MCF 10A (cell line): ENCODE measurements at regions not wholly inside any gene's neighbourhood (a gene's known extent, or its start where the extent isn't known, plus 50 kb on each side); places are given as distances from the start of the nearest gene placed in this dataset.
A peak's percentile ranks its signal among the peaks of the same experiment; 100 is the strongest.

Source experiments
- BruUV-seq: library from RNA; stranded (reverse); fragments of 400-500 nt; replicated peaks from 2 replicates; lab custom pipeline; 2021; lab: Mats Ljungman, UMichigan
- CTCF ChIA-PET: fragments of 300-600 bp; sonication (Branson Sonifier 250); formaldehyde crosslinking; extraction: SDS; loops from one replicate; lab custom pipeline; 2021; ENCODE audit warnings: antibody characterized with exemption, inconsistent platforms; lab: Yijun Ruan, JAX
- POLR2A ChIA-PET: fragments of 300-600, 350-650 bp; sonication (Branson Sonifier 250); formaldehyde crosslinking; extraction: SDS; loops from one replicate; lab custom pipeline; 2020; ENCODE audit warnings: antibody characterized with exemption, inconsistent platforms; lab: Yijun Ruan, JAX
- DNase-seq: peaks from one replicate; pipeline ENCODE4 v3.0.0-alpha.2; 2018; ENCODE audit not compliant: unreplicated experiment
- H3K27ac Mint-ChIP-seq: one replicate; pipeline ENCODE4 v1.8.0; 2022; ENCODE audit warnings: mild to moderate bottlenecking, low read depth, mixed read lengths; ENCODE audit not compliant: unreplicated experiment
- H3K27me3 Mint-ChIP-seq: one replicate; pipeline ENCODE4 v1.8.0; 2022; ENCODE audit warnings: mixed read lengths; ENCODE audit not compliant: insufficient read depth, unreplicated experiment
- H3K36me3 Mint-ChIP-seq: one replicate; pipeline ENCODE4 v1.8.0; 2022; ENCODE audit warnings: mild to moderate bottlenecking, moderate library complexity, mixed read lengths; ENCODE audit not compliant: insufficient read depth, unreplicated experiment
- H3K4me1 Mint-ChIP-seq: one replicate; pipeline ENCODE4 v1.8.0; 2022; ENCODE audit warnings: mixed read lengths; ENCODE audit not compliant: insufficient read depth, unreplicated experiment
- H3K4me3 Mint-ChIP-seq: one replicate; pipeline ENCODE4 v1.8.0; 2022; ENCODE audit warnings: mild to moderate bottlenecking, moderate library complexity, mixed read lengths; ENCODE audit not compliant: unreplicated experiment
- H3K9me3 Mint-ChIP-seq: one replicate; pipeline ENCODE4 v1.8.0; 2022; ENCODE audit warnings: mixed read lengths; ENCODE audit not compliant: unreplicated experiment
- intact Hi-C: fragments of 100-400 bp; cut with micrococcal nuclease; formaldehyde crosslinking; loops from 2 replicates; pipeline ENCODE4 v1.14.1; 2022
- TF ChIP-seq, protein P1 (sequence below): fragments of 200-600 bp; IDR thresholded peaks from one replicate; pipeline ENCODE4 v1.8.0; 2022; ENCODE audit warnings: antibody characterized with exemption, mild to moderate bottlenecking; ENCODE audit not compliant: unreplicated experiment

DNA sequence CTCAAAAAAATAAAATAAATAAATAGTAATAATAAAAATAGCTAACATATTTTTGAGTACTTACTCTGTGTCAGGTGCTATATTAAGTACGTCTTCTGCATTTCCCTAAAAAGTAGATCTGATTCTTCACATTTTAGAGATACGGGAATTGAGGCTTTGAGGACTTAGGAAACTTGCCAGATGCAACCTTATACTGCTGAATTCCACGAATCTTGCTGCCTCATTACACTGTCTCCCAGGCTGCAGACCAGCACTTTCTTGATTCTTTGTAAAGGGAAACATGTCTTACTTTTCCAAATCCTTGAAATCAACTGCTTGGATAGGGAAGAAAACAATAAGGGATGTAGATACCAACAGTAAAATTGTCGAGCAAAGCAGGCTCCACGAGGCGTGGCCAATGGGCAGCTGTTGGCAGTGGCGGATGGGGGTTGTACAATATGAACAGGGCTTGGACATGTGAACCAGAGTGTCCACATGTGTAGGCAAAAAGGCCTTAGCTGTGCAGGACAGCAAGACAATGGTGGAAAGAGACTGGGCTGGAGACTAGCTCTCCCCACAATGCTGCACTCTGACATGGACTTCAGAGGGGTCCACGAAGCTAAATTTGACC is 124.3 kb upstream of the RAI14 start:
- intact Hi-C loops: no loop called here
- Mint-ChIP-seq H3K9me3 (no peaks in the 10 kb centered on the region), H3K27ac (no peak overlapping the region), H3K36me3 (no peaks in the 10 kb centered on the region), H3K27me3 (no peaks in the 10 kb centered on the region), H3K4me3 (no peak overlapping the region), H3K4me1 (peaks cover 34% of the 10 kb centered on the region)
- ChIA-PET CTCF (interaction anchor here (0.9 to 1.4 kb wide), 4 partner anchors 8 to 368 kb away, joined by 3 to 5 read pairs (median 3); no protein-coding TSS in a partner anchor), POLR2A (interaction anchor here (0.7 kb wide), 1 partner anchor 217 kb away, joined by 3 read pairs; no protein-coding TSS in a partner anchor)
- no peak for DNase-seq
- TF ChIP-seq, protein P1, sequence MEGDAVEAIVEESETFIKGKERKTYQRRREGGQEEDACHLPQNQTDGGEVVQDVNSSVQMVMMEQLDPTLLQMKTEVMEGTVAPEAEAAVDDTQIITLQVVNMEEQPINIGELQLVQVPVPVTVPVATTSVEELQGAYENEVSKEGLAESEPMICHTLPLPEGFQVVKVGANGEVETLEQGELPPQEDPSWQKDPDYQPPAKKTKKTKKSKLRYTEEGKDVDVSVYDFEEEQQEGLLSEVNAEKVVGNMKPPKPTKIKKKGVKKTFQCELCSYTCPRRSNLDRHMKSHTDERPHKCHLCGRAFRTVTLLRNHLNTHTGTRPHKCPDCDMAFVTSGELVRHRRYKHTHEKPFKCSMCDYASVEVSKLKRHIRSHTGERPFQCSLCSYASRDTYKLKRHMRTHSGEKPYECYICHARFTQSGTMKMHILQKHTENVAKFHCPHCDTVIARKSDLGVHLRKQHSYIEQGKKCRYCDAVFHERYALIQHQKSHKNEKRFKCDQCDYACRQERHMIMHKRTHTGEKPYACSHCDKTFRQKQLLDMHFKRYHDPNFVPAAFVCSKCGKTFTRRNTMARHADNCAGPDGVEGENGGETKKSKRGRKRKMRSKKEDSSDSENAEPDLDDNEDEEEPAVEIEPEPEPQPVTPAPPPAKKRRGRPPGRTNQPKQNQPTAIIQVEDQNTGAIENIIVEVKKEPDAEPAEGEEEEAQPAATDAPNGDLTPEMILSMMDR: no peak
- no TSS peak for BruUV-seq

DNA sequence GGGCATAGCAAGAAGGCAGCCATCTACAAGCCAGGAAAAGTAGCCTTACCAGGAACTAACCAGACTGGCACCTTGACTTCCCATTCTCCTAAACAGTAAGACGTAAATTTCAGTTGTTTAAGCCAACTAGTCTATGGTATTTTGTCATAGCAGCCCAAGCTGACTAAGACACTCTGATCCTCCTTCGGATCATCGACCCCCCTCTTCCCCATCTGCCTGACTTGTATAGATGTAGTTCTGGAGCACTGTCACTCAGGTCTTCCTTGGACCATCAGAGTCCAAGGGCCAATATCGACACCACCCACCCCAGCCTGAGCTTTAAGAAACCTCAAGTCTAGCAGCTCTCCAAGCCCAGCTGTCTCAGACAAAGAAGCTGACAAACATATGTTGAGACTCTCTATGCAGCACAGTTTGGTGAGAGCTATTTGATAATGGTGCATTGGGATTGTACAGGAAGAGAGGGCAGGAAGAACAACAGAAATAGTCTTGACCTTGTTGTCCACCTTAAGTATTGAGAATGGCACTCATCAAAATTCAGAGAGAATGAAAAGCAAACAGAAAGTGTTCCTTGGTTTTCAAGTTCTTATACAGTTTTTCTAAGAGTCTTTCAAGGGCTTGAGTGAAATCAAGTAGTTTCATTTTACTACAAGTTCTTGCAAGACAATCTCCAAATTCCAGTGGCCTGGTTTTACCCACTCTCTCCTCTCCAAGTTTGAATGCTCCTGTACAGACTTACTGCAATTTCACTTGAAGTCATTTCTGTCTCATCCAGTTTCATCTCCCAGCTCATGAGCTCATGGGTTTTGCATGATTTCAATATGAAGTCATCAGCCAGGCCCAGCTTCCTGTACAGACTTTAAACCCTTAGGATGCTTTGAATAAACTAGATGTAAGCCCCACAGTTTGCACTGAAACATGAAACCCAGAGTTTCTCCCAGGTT is 122.3 kb upstream of the RAI14 start:
- ChIA-PET CTCF (interaction anchor here (1.0 to 1.5 kb wide), 2 partner anchors 11 to 364 kb away, joined by 5 read pairs; no protein-coding TSS in a partner anchor), POLR2A (interaction anchor here (0.7 kb wide), 1 partner anchor 55 kb away, joined by 3 read pairs; no protein-coding TSS in a partner anchor)
- intact Hi-C loops: no loop called here
- no peak for DNase-seq
- TF ChIP-seq, protein P1: no peak
- H3K9me3 Mint-ChIP-seq: no peaks in the 10 kb centered on the region
- H3K27ac Mint-ChIP-seq: peak overlapping the region; percentile 18
- BruUV-seq: no TSS peak
- no peaks in the 10 kb centered on the region for H3K27me3 Mint-ChIP-seq
- no peak overlapping the region for H3K4me3 Mint-ChIP-seq
- peaks cover 31% of the 10 kb centered on the region for H3K4me1 Mint-ChIP-seq
- no peaks in the 10 kb centered on the region for H3K36me3 Mint-ChIP-seq

DNA sequence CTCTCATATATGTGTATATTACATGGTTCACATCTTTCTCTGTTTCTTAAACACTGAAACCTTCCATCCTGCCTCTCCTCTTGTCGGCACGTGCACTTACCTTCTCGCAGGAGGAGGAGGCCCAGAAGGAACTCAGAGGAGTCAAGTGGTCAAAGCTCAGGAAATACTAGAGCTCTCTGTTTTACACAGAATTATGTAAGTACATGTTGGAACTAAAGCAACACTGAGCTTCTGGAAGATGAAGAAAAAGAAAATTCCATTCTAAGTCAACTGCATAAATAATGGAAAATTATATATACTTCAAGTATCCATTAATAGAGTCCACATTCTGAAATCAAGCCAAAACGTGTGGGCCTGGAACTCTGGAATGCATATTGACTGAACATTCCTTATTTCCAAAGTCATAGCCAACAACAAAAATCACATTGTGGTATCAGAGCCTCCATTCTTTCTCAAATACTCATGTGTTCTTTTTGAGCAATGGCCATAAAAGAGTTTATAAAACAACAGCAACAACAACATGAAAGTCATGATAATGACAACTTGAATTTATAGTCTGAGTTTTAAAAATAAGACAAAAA is 121.5 kb upstream of the RAI14 start:
- BruUV-seq: no TSS peak

More for the DNA sequence above, 121.5 kb upstream of the RAI14 start:
- no peak overlapping the region for H3K27ac Mint-ChIP-seq
- TF ChIP-seq, protein P1: no peak
- H3K9me3 Mint-ChIP-seq: no peaks in the 10 kb centered on the region
- peaks cover 27% of the 10 kb centered on the region for H3K4me1 Mint-ChIP-seq
- ChIA-PET POLR2A (interaction anchor here (0.7 kb wide), 1 partner anchor 54 kb away, joined by 3 read pairs; no protein-coding TSS in a partner anchor), CTCF (interaction anchor here (1.0 to 1.5 kb wide), 2 partner anchors 12 to 363 kb away, joined by 5 read pairs; no protein-coding TSS in a partner anchor)
- no peaks in the 10 kb centered on the region for H3K27me3 Mint-ChIP-seq
- no peak overlapping the region for H3K4me3 Mint-ChIP-seq
- intact Hi-C loops: loop anchor here (5.0 kb wide), 1 partner anchor 73 kb away; no protein-coding TSS in a partner anchor
- no peak for DNase-seq
- no peaks in the 10 kb centered on the region for H3K36me3 Mint-ChIP-seq
